AG09309 (cell line): ENCODE measurements at regions not wholly inside any gene's neighbourhood (a gene's known extent, or its start where the extent isn't known, plus 50 kb on each side); places are given as distances from the start of the nearest gene placed in this dataset.
"Not testable (repeated sequence)": the region's sequence is repeated elsewhere in the genome, so short reads cannot be mapped to it uniquely, and the experiment has no call there.

ENCODE experiments used
- DNase-seq: peaks from one replicate; pipeline ENCODE4 v3.0.0-alpha.2; 2010; ENCODE audit warnings: low read depth
- H3K4me3 ChIP-seq: 2 replicates; pipeline ENCODE4 v1.5.1; 2011; ENCODE audit warnings: mild to moderate bottlenecking, low read depth, low read length, moderate library complexity; ENCODE audit not compliant: control insufficient read depth
- TF ChIP-seq, protein P1 (sequence below): IDR thresholded peaks from 2 replicates; pipeline ENCODE4 v1.5.1; 2011; ENCODE audit warnings: mild to moderate bottlenecking, low read depth, low read length, inconsistent platforms; ENCODE audit not compliant: insufficient read depth, control insufficient read depth; ENCODE audit errors: missing control alignments

- peak; percentile 83 for DNase-seq
- TF ChIP-seq, protein P1, sequence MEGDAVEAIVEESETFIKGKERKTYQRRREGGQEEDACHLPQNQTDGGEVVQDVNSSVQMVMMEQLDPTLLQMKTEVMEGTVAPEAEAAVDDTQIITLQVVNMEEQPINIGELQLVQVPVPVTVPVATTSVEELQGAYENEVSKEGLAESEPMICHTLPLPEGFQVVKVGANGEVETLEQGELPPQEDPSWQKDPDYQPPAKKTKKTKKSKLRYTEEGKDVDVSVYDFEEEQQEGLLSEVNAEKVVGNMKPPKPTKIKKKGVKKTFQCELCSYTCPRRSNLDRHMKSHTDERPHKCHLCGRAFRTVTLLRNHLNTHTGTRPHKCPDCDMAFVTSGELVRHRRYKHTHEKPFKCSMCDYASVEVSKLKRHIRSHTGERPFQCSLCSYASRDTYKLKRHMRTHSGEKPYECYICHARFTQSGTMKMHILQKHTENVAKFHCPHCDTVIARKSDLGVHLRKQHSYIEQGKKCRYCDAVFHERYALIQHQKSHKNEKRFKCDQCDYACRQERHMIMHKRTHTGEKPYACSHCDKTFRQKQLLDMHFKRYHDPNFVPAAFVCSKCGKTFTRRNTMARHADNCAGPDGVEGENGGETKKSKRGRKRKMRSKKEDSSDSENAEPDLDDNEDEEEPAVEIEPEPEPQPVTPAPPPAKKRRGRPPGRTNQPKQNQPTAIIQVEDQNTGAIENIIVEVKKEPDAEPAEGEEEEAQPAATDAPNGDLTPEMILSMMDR = no peak
- H3K4me3 ChIP-seq = no peak overlapping the region
Observed at GRCh38 chrY:10627116-10627515, 1099.4 kb downstream of the TSPY10 start.

DNA sequence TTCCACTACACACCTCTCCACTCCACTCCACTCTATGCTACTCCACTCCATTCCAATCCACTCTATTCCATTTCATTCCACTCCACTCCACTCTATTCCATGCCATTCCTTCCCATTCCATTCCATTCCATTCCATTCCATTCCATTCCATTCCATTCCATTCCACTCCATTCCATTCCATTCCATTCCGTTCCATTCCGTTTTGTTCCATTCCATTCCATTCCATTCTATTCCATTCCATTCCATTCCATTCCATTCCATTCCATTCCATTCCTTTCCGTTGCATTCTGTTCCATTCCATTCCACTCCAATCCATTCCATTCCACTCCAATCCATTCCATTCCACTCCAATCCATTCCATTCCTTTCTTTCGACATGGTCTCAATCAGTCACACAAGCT, 1121.1 kb downstream of the TSPY10 start:
- DNase-seq = not testable (repeated sequence)

DNA sequence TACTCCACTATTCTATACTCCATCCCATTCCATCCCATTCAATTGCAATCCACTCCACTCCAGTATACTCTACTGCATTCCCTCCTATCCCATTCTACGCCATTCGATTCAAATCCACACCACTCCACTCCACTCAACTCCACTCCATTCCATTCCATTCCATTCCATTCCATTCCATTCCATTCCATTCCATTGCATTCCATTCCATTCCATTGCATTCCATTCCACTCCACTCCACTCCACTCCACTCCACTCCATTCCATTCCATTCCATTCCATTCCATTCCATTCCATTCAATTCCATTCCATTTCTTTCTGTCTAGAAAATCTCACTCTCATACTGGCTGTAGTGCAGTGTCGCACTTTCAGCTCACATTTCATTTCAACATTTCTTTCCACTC, 1129.4 kb downstream of the TSPY10 start:
- not testable (repeated sequence) for H3K4me3 ChIP-seq, DNase-seq

More for the DNA sequence above, 1121.1 kb downstream of the TSPY10 start:
- not testable (repeated sequence) for H3K4me3 ChIP-seq

- DNase-seq = no peak
- no peak overlapping the region for H3K4me3 ChIP-seq
- TF ChIP-seq, protein P1 = no peak
Observed at GRCh38 chrY:10666785-10667184, 1139.1 kb downstream of the TSPY10 start.

- H3K4me3 ChIP-seq = no peak overlapping the region
- DNase-seq = no peak
- TF ChIP-seq, protein P1 = no peak
Observed at GRCh38 chrY:10686414-10686813, 1158.7 kb downstream of the TSPY10 start.
